GM19025 (cell line): ENCODE measurements at regions not wholly inside any gene's neighbourhood (a gene's known extent, or its start where the extent isn't known, plus 50 kb on each side); places are given as distances from the start of the nearest gene placed in this dataset.
"Not testable (repeated sequence)": the region's sequence is repeated elsewhere in the genome, so short reads cannot be mapped to it uniquely, and the experiment has no call there.

Experiments
- ATAC-seq: cut with Tn5 transposase; IDR thresholded peaks from one replicate; pipeline ENCODE4 v1.9.1; 2021; ENCODE audit warnings: mild to moderate bottlenecking, low read depth, moderate library complexity; ENCODE audit not compliant: unreplicated experiment

DNA sequence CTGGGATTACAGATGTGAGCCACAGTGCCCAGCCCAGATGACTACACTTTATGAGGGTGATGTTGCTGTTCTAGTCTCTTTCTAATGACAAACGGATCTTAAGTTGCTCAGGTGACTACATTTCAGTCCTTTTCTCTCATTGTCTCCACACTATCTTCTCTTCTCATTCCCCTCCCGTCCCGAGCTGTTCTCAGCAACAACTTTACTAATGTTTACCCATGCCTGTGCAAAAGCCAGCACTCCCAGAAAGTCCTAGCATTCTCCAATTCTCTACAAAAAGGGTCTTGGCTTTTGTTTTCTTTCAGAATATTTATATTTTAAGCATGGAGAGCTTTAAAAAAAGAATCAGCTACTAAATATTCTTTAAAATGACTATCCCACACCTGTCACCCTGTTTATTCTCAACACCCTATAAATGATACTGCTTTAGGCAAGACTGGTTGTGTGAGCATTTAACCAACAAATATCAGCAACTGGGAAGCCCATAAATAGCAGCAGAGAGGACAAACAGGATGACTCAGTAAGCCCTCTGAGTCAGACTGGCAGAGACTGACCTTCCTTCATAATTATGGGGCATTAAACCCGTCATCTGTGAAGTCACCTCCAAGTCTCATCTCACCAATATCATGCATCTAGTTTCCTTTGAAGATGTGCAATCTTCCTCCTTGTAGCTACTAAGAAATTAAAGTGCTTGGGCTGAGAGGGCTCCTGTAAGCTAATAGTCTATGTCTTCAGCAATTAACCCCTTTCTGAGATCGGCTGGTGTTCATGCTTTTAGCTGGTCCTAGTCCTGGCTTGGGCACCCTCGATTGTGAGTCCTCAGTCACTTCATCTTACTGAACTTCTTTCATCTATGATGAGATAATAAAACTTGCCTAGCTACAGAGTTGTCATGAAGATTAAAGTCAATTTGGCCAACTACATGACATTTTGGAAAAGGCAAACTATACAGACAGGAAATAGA is 72.6 kb upstream of the KIF2A start:
- peak; percentile 70 for ATAC-seq

DNA sequence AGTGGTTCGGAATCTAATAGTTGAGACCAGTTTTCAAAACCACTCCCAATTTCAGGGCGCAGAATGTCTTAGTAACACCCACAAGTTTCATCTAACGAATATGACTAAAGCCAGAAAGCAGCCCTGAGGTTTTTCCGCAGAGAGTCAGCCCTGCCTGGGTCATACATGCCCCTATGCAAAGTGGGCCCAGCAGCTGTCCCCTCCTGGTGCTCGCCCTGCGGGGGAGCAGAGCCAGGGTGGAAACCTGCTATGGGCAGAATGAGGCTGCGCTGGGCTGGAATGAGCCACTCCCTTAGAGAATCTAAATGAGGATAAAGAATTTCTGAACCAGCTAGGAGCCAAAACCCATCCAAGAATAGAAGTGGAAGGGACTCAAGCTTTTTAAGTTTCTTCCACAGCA is 69.4 kb upstream of the KIF2A start:
- ATAC-seq, result peak; percentile 44

DNA sequence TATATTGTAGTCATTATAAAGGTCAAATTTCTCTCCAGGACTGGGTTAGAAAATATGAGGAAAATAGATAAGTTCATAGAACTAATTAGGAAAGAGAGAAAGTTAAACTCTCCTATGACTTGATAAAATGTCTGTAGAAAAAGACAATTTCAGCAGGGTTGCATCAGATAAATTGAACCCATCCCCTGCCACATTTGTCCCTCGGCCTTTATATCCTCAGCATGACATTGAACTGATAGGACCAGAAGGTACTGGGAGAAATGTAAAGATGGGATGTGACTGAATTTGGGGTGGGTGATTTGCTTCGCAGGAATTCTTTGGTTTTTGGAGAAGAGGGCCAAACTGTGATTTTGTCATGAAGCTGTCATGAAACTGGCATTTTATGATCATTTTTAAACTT is 68.1 kb upstream of the KIF2A start:
- not testable (repeated sequence) for ATAC-seq

DNA sequence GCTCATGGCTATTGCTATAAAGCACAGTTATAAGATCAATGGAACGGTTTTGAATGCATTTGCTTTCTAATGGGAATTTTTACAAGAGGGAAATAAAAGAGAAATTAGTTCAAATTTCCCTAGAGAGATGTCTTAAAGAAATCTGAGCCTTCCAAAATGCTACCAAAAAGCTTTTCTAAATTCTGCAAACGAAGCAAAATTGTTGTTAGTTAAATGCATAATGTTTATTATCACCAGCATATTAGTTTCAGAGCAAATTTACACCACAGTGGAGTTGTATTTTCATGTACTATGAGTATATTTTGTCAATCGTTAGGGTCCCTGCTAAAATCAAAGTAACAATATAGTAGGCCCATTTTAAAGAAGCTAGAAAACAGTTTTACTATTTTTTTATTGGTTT is 67.4 kb upstream of the KIF2A start:
- ATAC-seq, result not testable (repeated sequence)

DNA sequence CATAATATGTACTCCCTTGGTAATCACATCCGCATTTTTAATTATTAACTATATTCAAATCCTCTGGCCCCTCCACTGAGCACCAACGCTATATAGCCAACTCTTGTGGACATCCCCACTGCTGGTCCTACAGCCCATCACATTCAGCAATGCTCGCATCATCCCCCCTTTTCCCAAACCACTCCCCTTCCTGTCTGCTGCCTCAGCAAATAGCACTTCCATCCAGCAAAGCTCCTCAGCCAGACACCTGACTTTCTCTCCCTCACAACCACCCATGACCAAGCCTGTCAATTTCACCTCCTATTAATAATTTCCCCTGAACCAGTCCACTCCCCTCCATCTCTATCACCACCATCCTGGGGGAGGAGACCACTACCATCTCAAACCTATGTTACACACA is 65.5 kb upstream of the KIF2A start:
- ATAC-seq, result not testable (repeated sequence)

DNA sequence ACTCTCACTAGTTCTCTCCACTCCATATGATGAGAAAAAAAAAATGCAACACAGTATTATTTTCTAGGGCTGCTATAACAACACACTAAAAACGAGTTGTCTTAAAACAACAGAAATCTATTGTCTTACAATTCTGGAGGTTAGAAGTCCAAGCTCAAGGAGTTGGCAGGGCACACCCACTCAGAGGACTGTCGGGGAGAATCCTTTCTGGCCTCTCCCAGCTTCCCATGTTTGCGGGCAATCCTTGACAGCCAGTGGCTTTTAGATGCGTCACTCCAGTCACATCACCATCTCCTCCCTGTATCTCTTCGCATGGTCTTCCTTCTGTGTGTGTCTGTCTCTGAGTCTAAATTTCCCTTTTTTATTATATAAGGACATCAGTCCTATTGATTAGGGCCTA is 64.0 kb upstream of the KIF2A start:
- not testable (repeated sequence) for ATAC-seq

DNA sequence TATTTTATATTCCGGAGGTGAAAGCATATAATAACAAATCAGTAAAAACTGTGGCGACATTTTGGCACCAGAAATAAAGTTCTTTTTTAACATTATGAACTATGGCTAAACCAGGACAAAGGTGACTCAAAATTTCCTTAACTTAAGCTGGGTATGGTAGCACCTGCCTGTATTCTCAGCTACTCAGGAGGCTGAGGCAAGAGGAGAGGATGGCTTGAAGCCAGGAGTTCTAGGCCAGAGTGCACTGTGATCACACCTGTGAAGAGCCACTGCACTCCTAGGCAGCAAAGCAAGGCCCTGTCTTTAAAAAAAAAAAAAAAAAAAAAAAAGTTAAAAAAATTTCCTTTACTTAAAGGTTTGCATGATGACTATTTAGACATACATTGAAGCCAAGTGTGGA is 63.0 kb upstream of the KIF2A start:
- not testable (repeated sequence) for ATAC-seq

DNA sequence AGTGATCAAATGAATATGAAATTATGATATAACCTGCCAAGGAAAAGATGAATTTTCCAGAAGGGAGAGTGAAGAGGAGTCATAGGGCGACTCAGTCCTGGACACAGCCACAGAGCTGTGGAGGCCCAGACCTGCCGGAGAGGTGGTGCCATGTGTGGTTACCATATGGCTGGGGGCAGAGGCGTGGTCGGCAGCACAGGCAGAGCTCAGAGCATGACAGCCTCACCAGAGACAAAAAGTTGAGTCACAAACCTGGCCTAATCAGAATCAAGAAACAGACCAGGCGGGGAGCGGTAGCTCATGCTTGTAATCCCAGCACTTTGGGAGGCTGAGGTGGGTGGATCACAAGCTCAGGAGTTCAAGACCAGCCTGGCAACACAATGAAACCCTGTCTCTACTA is 57.8 kb upstream of the KIF2A start:
- ATAC-seq, result not testable (repeated sequence)

DNA sequence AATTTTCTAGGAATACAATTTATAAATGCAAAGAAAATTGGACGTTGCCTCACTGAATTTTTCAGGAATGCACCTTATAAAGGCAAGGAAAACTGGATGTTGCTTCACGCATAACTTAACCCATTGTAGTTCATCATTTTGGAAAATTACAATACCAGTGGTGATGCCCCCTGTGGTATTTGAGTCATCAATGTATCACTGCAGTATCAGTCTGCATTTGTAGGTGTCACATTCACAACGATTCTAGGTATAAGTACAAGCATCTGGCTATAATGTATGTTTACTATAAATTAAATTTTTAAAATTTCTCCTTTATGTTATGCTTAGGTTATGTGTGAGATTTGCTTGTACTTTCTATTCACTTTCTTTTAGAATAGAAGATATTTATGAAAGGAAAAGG is 55.9 kb upstream of the KIF2A start:
- not testable (repeated sequence) for ATAC-seq

DNA sequence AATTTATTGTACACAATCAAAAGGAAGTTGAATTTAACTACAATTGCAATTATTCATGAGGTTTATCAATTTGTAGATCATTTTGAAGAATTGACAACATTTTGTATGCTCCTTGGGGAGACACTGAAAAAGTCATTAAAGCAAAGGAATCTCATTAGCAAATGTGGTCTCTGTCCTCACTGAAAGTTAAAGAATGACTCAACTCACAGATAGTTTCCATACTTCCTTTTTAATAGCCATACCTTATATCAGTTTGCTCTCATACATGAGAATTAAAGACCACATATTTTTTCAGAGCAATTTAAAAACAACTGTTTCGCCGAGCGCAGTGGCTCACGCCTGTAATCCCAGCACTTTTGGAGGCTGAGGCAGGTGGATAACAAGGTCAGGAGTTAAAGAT is 55.1 kb upstream of the KIF2A start:
- ATAC-seq, result not testable (repeated sequence)

DNA sequence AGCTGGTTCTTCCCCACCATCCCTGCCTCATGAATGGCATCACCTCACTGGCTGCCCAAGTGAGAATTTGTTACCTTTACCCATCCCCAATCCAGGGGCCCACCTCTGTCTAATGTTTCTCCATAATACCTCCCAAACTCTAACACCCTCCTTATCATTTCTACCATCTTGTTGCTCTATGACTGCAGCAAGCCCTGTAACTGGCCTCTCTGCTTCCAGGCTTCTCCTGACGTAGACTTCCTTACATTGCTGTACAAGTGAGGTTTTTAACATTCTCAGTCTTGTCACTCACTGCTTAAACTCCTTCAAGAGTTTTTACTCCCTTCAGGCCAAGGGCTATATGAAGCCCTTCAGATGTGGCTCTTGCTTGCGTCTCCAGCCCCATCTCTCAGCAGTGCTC is 53.5 kb upstream of the KIF2A start:
- ATAC-seq, result not testable (repeated sequence)

DNA sequence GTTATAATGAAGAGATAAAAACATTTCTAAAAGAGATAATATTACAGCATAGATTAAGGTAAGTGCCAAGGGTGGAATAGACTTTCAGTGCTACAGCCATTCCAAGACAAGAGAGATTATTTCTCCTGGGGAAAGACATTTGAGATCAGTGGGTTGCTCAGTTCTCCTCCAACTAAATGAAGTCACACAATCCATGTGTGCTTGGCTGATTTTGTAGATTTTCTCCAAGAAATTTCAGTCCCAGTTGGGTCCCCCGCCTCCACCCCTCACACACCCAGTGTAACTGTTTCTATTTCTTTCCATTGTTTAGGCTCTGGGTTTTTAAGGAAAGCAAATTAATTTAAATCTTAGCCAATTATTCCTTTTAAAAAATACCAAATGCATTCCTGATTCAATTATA is 50.5 kb upstream of the KIF2A start:
- not testable (repeated sequence) for ATAC-seq

DNA sequence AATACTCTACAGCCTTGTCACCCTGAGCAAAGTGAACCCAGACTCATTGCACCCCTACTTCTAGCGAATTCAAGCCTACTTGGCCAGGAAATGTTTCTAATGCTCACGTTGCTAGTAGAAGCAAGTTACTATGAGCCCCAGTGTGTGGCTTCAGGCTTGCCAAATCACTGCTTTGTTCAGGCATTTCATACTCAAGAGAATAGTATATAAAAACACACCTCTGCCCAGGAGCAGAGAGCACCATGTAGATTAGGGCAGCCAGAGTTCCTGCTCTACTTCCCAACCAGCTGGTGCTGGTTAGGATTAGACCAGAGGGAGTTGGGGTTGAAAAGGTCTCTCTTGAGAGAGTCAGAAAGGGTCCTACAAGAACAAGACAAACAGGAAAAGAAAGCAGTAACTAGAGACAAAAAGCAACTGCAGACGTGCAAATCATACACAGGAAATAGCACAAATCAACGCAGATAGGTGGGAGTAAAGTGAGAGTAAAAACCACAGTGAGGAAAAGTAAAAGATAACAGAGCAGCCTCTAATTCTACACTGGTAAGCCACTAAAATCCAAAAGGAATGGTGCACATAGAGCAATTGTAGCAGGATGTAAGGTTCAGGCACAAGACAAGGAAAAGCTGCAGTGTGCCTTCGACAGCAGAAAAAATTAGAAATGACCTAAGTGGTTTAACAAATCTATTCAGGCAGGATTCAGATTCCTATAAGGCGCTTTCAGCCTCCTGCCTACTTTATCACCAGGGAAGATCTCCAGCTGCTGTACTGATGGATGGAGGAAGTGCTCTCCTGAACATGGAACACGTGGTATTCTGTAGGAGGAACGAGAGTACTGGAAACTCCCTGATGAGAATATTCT is 49.6 kb upstream of the KIF2A start:
- peak; percentile 66 for ATAC-seq
